Stromal cell of bone marrow (primary cell): ENCODE measurements at regions not wholly inside any gene's neighbourhood (a gene's known extent, or its start where the extent isn't known, plus 50 kb on each side); places are given as distances from the start of the nearest gene placed in this dataset.
A peak's percentile ranks its signal among the peaks of the same experiment; 100 is the strongest.

Experiments used
- DNase-seq: peaks from one replicate; pipeline ENCODE4 v3.0.0-alpha.2; 2012; ENCODE audit warnings: low read depth

DNA sequence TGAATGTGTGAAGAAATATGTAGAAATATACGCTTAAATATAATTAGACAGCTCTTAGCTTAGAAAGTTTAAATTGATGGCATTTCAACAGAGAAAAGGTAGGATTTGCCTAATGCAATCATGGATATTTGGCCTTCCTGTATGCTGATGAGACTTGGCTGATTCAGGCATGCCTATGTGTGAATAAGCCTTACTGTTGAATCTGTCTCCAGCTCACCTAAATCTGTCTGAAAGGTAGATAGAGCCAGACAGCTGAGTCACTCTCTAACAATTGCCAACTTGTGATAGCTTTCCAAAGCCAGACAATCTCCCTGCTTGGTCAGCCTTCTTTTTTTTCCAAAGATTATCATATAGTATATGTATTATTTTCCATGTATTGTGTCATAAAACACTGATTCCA is 92.8 kb upstream of the FLRT2 start:
- no peak for DNase-seq

DNA sequence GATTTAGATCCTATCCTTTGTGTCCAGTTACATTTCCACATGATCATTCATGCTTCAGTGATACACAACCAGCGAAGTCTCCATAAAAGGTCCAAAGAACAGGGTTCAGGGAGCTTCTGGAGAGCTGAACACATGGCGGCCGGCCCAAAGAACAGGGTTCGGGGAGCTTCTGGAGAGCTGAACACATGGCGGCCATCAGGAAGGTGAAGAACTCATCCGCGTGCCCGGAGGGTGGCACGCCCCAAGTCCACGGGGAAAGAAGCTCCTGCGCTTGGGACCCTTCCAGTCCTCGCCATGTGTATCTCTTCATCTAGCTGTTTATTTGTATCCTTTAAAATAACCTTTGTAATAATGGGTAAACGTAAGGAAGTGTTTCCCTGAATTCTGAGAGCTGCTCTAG is 91.9 kb upstream of the FLRT2 start:
- DNase-seq: no peak

DNA sequence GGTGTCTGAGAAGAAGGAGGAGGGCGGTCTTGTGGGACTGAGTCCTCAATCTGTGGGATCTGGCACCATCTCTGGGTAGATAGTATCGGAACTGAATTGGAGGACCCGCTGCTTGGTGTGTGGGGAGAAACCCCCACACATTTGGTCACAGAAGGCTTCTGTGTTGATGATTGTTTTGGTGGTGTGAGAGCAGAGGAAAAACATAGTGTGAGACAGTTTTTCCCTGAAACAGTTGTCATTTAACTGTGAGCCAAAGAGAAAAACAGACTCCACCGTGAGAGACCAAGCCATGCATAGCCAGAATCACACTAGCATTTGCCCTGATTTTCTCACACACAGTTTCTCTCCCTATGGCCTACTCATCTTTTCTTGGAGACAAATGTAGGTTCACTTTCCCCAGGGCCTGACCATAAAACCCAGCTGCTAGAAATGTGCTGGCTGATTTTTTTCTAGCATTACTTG is 91.4 kb upstream of the FLRT2 start:
- DNase-seq: no peak

DNA sequence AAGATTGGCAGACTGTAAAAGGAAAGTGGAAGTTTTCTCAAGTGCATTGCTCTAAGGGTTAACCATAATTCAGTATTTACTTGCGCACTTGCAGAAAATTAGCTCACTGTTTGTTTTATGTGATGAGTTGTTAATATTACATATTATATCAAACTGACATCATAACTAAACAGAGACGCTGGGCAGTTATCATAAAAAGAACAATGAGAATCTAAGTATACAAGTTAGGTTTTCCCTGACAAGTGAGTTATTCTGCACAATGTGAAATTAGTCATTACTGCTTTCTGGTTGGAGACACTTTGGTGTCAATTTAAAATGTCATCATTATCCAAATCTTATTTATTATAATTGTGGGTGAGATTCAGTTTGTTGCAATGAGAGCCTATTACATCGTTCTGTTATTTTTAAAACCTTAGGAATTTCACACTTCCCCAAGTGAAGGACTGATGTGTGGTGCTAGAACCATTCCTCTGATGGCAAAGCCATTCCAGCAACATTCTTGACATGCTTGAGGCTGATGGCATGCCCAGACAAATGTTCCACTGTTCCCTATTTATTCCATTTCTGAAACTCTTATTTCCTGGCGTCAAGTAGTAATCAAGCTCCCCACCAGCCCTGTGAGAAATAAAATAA is 90.1 kb upstream of the FLRT2 start:
- DNase-seq: no peak

DNA sequence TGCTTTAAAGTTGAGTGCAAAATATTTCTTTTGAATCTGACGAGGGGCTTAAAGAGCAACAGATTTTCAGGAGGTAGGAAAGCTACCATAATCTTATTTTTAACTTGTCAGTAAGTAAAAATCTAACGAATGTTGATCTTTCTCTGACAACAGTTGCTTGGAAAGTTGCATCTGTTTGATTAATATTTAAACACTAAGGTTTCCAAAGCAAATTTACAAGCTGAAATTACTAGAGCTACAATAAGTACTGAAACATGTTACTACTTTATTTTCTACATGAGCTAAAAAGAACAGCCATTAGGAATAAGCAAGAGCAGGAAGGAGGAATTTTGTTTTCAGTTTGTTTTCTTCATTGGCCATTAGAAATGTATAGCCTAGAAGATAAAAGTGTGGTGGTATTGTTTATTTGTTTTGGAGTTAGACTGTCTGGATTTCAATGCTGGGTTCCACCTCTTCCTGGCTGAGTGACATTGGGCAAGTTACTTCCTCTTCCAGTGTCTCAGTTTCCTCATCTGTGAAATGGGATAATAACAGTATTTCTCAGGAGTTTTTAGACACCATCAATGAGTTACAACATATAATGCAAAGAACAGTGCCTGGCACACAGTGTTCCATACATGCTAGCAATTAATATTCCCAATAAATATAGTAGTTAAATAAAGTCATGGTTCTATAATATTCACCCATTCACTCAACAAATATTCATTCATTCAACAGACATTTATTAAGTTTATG is 87.9 kb upstream of the FLRT2 start:
- no peak for DNase-seq

DNA sequence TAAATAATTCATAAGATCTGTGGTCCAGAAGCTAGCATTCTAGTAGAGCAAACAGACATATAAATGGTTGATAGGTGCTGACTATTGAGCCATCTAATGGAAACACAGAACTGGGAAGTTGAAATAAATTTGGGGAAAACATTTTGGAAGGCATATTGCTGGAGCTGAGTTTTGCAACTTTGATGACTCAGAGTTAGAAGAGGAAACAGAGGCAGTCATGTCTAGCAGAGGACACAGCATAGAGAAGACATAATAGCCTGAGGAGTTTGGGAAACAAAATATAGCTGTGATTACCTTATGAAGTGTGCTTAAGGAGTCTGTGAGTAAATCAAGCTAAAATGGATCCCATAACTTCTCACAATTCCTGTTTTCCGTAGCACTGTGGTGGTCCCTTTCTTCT is 86.9 kb upstream of the FLRT2 start:
- no peak for DNase-seq

GRCh38 chr14:85444635-85445034 is 85.3 kb upstream of the FLRT2 start:
- DNase-seq: no peak

- DNase-seq: no peak
These were observed 84.7 kb upstream of the FLRT2 start for GRCh38 chr14:85445151-85445795.

GRCh38 chr14:85447883-85448282 is 82.1 kb upstream of the FLRT2 start:
- no peak for DNase-seq

GRCh38 chr14:85451421-85451820 is 78.5 kb upstream of the FLRT2 start:
- DNase-seq: no peak

GRCh38 chr14:85453401-85454225 is 76.3 kb upstream of the FLRT2 start:
- no peak for DNase-seq

- no peak for DNase-seq
These were observed 75.6 kb upstream of the FLRT2 start for GRCh38 chr14:85454226-85454813.

DNA sequence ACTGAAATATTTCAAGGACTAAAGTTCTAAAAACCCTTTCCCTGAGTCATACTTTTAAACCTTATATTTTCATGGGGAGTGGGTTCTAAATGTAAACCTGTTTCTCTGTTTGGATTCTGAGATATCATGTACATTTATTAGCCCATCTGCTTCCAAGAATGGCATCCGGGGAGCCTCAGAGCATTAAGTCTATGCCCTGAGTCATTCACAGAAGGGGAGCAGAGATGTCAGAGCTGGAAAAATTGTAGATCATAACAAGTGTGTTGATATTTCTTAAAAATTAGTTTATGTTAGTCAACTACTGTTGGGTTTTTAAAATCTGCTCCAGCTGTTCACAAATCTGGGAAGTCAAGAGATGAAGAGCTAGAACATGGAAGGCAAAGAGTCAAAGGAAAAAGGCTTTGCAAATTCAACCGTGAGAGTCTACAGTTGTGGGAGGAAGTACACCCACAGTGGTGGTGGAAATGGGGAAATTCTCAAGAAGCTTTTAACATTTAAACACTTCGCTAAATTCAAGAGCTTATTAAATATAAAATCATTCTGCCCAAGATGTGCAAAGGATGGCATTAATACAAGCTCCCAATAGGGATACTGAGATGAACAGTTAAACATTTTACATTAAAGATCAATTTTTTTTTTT is 70.5 kb upstream of the FLRT2 start:
- DNase-seq: no peak

- no peak for DNase-seq
These were observed 68.4 kb upstream of the FLRT2 start for GRCh38 chr14:85461432-85462133.

- DNase-seq: no peak
These were observed 66.4 kb upstream of the FLRT2 start for GRCh38 chr14:85463512-85463911.

GRCh38 chr14:85464135-85464895 is 65.6 kb upstream of the FLRT2 start:
- no peak for DNase-seq

GRCh38 chr14:85466678-85467077 is 63.3 kb upstream of the FLRT2 start:
- DNase-seq: no peak

DNA sequence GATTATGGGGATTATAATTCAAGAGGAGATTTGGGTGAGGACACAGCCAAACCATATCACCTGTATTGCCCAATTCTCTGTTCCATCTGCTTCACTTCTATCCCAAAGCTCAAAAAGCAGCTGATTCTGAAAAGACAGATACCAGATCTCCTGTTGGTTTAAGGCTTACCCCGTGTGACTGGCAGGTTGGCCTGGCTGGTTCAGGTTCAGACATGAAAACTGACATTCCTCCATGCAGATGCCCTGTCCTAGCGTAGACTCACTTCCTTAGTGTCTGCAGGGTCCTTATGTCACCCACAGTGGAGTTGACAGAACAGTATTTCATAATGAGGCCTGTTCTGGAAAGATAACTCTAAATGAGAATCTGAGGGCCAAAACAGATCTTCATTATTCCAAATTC is 61.1 kb upstream of the FLRT2 start:
- DNase-seq: no peak

GRCh38 chr14:85471156-85471555 is 58.8 kb upstream of the FLRT2 start:
- peak; percentile 60 for DNase-seq

DNA sequence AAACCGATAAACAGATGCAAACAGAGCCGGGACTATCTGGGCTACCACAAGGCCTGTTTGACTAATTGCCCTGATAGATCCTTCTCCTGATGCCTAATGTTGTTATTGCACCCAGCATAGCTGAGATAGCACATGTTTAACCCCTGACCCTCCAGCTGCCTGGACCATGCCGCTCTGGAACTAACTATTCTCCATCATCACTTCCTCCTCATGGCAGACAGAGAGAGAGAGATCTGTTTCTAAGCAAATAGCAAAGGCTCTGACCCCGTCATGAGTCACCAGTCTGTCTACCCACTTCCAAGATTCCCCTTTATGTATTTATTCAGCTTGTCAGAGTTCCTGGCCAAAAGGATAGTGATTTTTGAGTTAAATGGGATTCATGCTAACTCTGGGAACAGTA is 58.2 kb upstream of the FLRT2 start:
- peak; percentile 81 for DNase-seq
